ENCODE measurements at regions not wholly inside any gene's neighbourhood (a gene's known extent, or its start where the extent isn't known, plus 50 kb on each side); places are given as distances from the start of the nearest gene placed in this dataset.

DNA sequence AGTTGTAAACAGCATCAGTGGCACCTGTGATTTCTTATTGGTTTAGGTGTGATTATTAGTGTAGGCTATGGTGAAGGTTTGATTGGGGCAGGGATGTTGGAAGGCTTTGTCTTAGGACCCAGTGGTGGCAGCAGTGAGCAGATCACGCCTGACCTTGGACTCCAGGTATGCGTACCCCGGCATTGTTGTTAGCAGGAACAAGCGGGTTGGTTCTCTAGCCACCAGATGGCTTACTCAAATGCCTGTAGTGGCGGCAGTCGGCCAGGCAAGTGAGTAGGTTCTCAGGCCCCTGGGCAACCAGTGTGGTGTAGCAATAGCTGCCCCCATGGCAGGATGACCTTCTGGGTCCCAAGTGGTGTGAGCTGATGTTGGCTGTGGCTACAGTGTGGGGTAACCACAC is 558.3 kb downstream of the KCNJ3 start:
- Histone ChIP-seq H3K9me3 (ENCODE audit: control insufficient read depth, insufficient read depth, low read depth, low read length) (no peaks in the 10 kb centered on the region), H3K4me3 (ENCODE audit: low read depth, low read length) (no peak overlapping the region), H3K36me3 (ENCODE audit: control insufficient read depth in 2 of 2, insufficient read depth in 1 of 2, low read length in 2 of 2) (no peaks in the 10 kb centered on the region), H3K27ac (ENCODE audit: extremely low read depth, low read depth, low read length) (no peak overlapping the region), H3K4me1 (ENCODE audit: control insufficient read depth, insufficient read depth, low read length) (no peaks in the 10 kb centered on the region)
- ChIA-PET POLR2A (no interaction called here), CTCF (interaction anchor here (0.5 kb wide), 1 partner anchor 1334 kb away, joined by 3 read pairs; no protein-coding TSS in a partner anchor)
- TF ChIP-seq ZNF350 (tag by site-specific recombination; IDR thresholded peaks at IDR 0.05) (no peak), ZNF449 (tag by site-specific recombination; IDR thresholded peaks at IDR 0.05) (no peak), ZNF398 (tag by site-specific recombination; IDR thresholded peaks at IDR 0.05) (no peak), SCRT1 (tag by site-specific recombination; IDR thresholded peaks at IDR 0.05; ENCODE audit: borderline replicate concordance) (no peak), SP3 (tag by site-specific recombination; IDR thresholded peaks at IDR 0.05) (no peak), ZNF266 (tag by site-specific recombination; IDR thresholded peaks at IDR 0.05; ENCODE audit: low read depth) (no peak)
- TF ChIP-seq, protein P1, sequence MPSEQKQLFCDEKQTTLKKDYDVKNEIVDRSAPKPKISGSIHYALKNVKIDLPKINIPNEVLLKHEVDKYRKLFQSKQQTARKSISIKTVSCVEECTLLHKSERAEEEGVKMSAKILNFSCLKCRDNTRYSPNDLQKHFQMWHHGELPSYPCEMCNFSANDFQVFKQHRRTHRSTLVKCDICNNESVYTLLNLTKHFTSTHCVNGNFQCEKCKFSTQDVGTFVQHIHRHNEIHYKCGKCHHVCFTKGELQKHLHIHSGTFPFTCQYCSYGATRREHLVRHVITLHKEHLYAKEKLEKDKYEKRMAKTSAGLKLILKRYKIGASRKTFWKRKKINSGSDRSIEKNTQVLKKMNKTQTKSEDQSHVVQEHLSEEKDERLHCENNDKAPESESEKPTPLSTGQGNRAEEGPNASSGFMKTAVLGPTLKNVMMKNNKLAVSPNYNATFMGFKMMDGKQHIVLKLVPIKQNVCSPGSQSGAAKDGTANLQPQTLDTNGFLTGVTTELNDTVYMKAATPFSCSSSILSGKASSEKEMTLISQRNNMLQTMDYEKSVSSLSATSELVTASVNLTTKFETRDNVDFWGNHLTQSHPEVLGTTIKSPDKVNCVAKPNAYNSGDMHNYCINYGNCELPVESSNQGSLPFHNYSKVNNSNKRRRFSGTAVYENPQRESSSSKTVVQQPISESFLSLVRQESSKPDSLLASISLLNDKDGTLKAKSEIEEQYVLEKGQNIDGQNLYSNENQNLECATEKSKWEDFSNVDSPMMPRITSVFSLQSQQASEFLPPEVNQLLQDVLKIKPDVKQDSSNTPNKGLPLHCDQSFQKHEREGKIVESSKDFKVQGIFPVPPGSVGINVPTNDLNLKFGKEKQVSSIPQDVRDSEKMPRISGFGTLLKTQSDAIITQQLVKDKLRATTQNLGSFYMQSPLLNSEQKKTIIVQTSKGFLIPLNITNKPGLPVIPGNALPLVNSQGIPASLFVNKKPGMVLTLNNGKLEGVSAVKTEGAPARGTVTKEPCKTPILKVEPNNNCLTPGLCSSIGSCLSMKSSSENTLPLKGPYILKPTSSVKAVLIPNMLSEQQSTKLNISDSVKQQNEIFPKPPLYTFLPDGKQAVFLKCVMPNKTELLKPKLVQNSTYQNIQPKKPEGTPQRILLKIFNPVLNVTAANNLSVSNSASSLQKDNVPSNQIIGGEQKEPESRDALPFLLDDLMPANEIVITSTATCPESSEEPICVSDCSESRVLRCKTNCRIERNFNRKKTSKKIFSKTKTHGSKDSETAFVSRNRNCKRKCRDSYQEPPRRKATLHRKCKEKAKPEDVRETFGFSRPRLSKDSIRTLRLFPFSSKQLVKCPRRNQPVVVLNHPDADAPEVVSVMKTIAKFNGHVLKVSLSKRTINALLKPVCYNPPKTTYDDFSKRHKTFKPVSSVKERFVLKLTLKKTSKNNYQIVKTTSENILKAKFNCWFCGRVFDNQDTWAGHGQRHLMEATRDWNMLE (tag by site-specific recombination; conservative IDR thresholded peaks at IDR 0.05; ENCODE audit: low read depth) = no peak

- Histone ChIP-seq H3K4me1 (ENCODE audit: control insufficient read depth, insufficient read depth, low read length) (no peaks in the 10 kb centered on the region), H3K4me3 (ENCODE audit: low read depth, low read length) (no peak overlapping the region), H3K36me3 (ENCODE audit: control insufficient read depth in 2 of 2, insufficient read depth in 1 of 2, low read length in 2 of 2) (no peaks in the 10 kb centered on the region), H3K9me3 (ENCODE audit: control insufficient read depth, insufficient read depth, low read depth, low read length) (no peaks in the 10 kb centered on the region), H3K27ac (ENCODE audit: extremely low read depth, low read depth, low read length) (no peak overlapping the region)
- ChIA-PET POLR2A (no interaction called here), CTCF (no interaction called here)
- TF ChIP-seq BCL11A (tag by site-specific recombination; IDR thresholded peaks at IDR 0.05; ENCODE audit: low read depth) = no peak
- peak; percentile 27 for TF ChIP-seq ZNF654 (tag by site-specific recombination; IDR thresholded peaks at IDR 0.05; ENCODE audit: low read depth)
These were observed 552.3 kb downstream of the KCNJ3 start for GRCh38 chr2:155250800-155251199.

GRCh38 chr2:155240176-155240575 is 541.7 kb downstream of the KCNJ3 start:
- ChIA-PET CTCF (interaction anchor here (0.6 kb wide), 1 partner anchor 104 kb away, joined by 4 read pairs; no protein-coding TSS in a partner anchor), POLR2A (no interaction called here)
- Histone ChIP-seq H3K9me3 (ENCODE audit: control insufficient read depth, insufficient read depth, low read depth, low read length) (no peaks in the 10 kb centered on the region), H3K4me3 (ENCODE audit: low read depth, low read length) (no peak overlapping the region), H3K4me1 (ENCODE audit: control insufficient read depth, insufficient read depth, low read length) (no peaks in the 10 kb centered on the region), H3K36me3 (ENCODE audit: control insufficient read depth in 2 of 2, insufficient read depth in 1 of 2, low read length in 2 of 2) (no peaks in the 10 kb centered on the region), H3K27ac (ENCODE audit: extremely low read depth, low read depth, low read length) (no peak overlapping the region)
- TF ChIP-seq ZNF19 (tag by site-specific recombination; IDR thresholded peaks at IDR 0.05; ENCODE audit: low read depth) = no peak
- TF ChIP-seq ZNF529 (tag by site-specific recombination; IDR thresholded peaks at IDR 0.05; ENCODE audit: insufficient replicate concordance) = no peak
- no peak for TF ChIP-seq KLF16 (tag by site-specific recombination; IDR thresholded peaks at IDR 0.05)
- TF ChIP-seq, protein P2, sequence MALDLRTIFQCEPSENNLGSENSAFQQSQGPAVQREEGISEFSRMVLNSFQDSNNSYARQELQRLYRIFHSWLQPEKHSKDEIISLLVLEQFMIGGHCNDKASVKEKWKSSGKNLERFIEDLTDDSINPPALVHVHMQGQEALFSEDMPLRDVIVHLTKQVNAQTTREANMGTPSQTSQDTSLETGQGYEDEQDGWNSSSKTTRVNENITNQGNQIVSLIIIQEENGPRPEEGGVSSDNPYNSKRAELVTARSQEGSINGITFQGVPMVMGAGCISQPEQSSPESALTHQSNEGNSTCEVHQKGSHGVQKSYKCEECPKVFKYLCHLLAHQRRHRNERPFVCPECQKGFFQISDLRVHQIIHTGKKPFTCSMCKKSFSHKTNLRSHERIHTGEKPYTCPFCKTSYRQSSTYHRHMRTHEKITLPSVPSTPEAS (tag by site-specific recombination; IDR thresholded peaks at IDR 0.05) = no peak
- no peak for TF ChIP-seq ZNF398 (tag by site-specific recombination; IDR thresholded peaks at IDR 0.05)
- no peak for TF ChIP-seq KLF8 (tag by site-specific recombination; IDR thresholded peaks at IDR 0.05)
- TF ChIP-seq SP3 (tag by site-specific recombination; IDR thresholded peaks at IDR 0.05) = no peak
